ENCODE measurements at regions not wholly inside any gene's neighbourhood (a gene's known extent, or its start where the extent isn't known, plus 50 kb on each side); places are given as distances from the start of the nearest gene placed in this dataset.

GRCh38 chr5:87787625-87788256 lies 375.0 kb upstream of the CCNH start:
- BruUV-seq (replicated peaks), result no TSS peak

GRCh38 chr5:87787086-87787485 lies 374.4 kb upstream of the CCNH start:
- Histone ChIP-seq H3K9me3 (ENCODE audit: control insufficient read depth, insufficient read depth, low read depth, low read length) (no peaks in the 10 kb centered on the region), H3K27me3 (ENCODE audit: control insufficient read depth, insufficient read depth, low read length) (no peaks in the 10 kb centered on the region; the same call in 1 of the 2 replicates), H3K4me3 (ENCODE audit: low read depth in 2 of 2, low read length in 2 of 2) (no peak overlapping the region), H3K4me1 (ENCODE audit: control insufficient read depth, insufficient read depth, low read length) (no peaks in the 10 kb centered on the region), H3K36me3 (ENCODE audit: control insufficient read depth, insufficient read depth, low read length) (no peaks in the 10 kb centered on the region), H3K27ac (ENCODE audit: low read length) (no peak overlapping the region)
- no TSS peak for BruUV-seq (replicated peaks)
- intact Hi-C loops (cut with micrococcal nuclease; ENCODE audit: unreplicated experiment), result loop anchor here (10.0 kb wide), 1 partner anchor 358 kb away; no protein-coding TSS in a partner anchor
- in situ Hi-C loops (cut with HindIII; ENCODE audit: low pct_unique_long_range_greater_than_20kb, low sequenced_read_pairs), result no loop called here
- TF ChIP-seq POLR2AphosphoS5 (IDR thresholded peaks at IDR 0.05; ENCODE audit: low read depth, low read length) (no peak), CTCF (IDR thresholded peaks at IDR 0.05) (no peak)
- DNase-seq (ENCODE audit: low read depth, low spot score) (no peak), ATAC-seq (no peak)
- POLR2A ChIA-PET, result no interaction called here
- CTCF ChIA-PET, result no interaction called here

More at GRCh38 chr5:87787625-87788256, 375.0 kb upstream of the CCNH start:
- Histone ChIP-seq H3K27me3 (ENCODE audit: control insufficient read depth, insufficient read depth, low read length) (no peaks in the 10 kb centered on the region; the same call in 1 of the 2 replicates), H3K36me3 (ENCODE audit: control insufficient read depth, insufficient read depth, low read length) (no peaks in the 10 kb centered on the region), H3K4me1 (ENCODE audit: control insufficient read depth, insufficient read depth, low read length) (no peaks in the 10 kb centered on the region), H3K4me3 (ENCODE audit: low read depth in 2 of 2, low read length in 2 of 2) (no peak overlapping the region), H3K27ac (ENCODE audit: low read length) (no peak overlapping the region), H3K9me3 (ENCODE audit: control insufficient read depth, insufficient read depth, low read depth, low read length) (no peaks in the 10 kb centered on the region)
- CTCF ChIA-PET, result no interaction called here
- in situ Hi-C loops (cut with HindIII; ENCODE audit: low pct_unique_long_range_greater_than_20kb, low sequenced_read_pairs) (no loop called here), intact Hi-C loops (cut with micrococcal nuclease; ENCODE audit: unreplicated experiment) (loop anchor here (10.0 kb wide), 1 partner anchor 357 kb away; no protein-coding TSS in a partner anchor)
- no peak for ATAC-seq
- DNase-seq (ENCODE audit: low read depth, low spot score), result no peak
- TF ChIP-seq POLR2AphosphoS5 (IDR thresholded peaks at IDR 0.05; ENCODE audit: low read depth, low read length) (no peak), REST (IDR thresholded peaks at IDR 0.05; ENCODE audit: insufficient read depth in 1 of 2, low read depth in 2 of 2, low read length in 1 of 2) (no peak), SIN3A (IDR thresholded peaks at IDR 0.05; ENCODE audit: borderline replicate concordance, insufficient read depth, low read depth, low read length) (no peak), CTCF (IDR thresholded peaks at IDR 0.05) (no peak), TCF7L2 (IDR thresholded peaks at IDR 0.05; ENCODE audit: low read depth, low read length) (no peak)
- POLR2A ChIA-PET, result interaction anchor here (0.6 kb wide), 1 partner anchor 936 kb away, joined by 12 read pairs; no protein-coding TSS in a partner anchor

All from Panc1 (cell line).